NOMO-1 treated with dmso at 0.1 percent for 144 hours (cell line): ENCODE measurements at regions not wholly inside any gene's neighbourhood (a gene's known extent, or its start where the extent isn't known, plus 50 kb on each side); places are given as distances from the start of the nearest gene placed in this dataset.

Experiments used
- DNase-seq: peaks from one replicate; lab custom pipeline; 2025; ENCODE audit not compliant: unreplicated experiment; lab: John Stamatoyannopoulos, UW

- DNase-seq = no peak
Measured at GRCh38 chr13:34589581-34589980, 352.5 kb upstream of the NBEA start.

- no peak for DNase-seq
Measured at GRCh38 chr13:34591129-34591528, 350.9 kb upstream of the NBEA start.

- no peak for DNase-seq
Measured at GRCh38 chr13:34591900-34592529, 350.1 kb upstream of the NBEA start.

- DNase-seq = no peak
Measured at GRCh38 chr13:34593658-34594057, 348.4 kb upstream of the NBEA start.

- no peak for DNase-seq
Measured at GRCh38 chr13:34594507-34594906, 347.6 kb upstream of the NBEA start.

GRCh38 chr13:34608331-34608730 lies 333.7 kb upstream of the NBEA start:
- DNase-seq = no peak

- DNase-seq = no peak
Measured at GRCh38 chr13:34611671-34612070, 330.4 kb upstream of the NBEA start.

GRCh38 chr13:34617473-34618083 lies 324.5 kb upstream of the NBEA start:
- DNase-seq = no peak

GRCh38 chr13:34618654-34619053 lies 323.4 kb upstream of the NBEA start:
- no peak for DNase-seq

GRCh38 chr13:34619326-34619725 lies 322.7 kb upstream of the NBEA start:
- no peak for DNase-seq

- no peak for DNase-seq
Measured at GRCh38 chr13:34620074-34620850, 321.8 kb upstream of the NBEA start.

- no peak for DNase-seq
Measured at GRCh38 chr13:34620862-34621261, 321.2 kb upstream of the NBEA start.

- DNase-seq = no peak
Measured at GRCh38 chr13:34623331-34623730, 318.7 kb upstream of the NBEA start.

GRCh38 chr13:34627509-34628208 lies 314.4 kb upstream of the NBEA start:
- DNase-seq = no peak

GRCh38 chr13:34628209-34628682 lies 313.8 kb upstream of the NBEA start:
- DNase-seq = no peak

- no peak for DNase-seq
Measured at GRCh38 chr13:34634448-34634847, 307.6 kb upstream of the NBEA start.

GRCh38 chr13:34637138-34637537 lies 304.9 kb upstream of the NBEA start:
- no peak for DNase-seq

GRCh38 chr13:34637636-34638035 lies 304.4 kb upstream of the NBEA start:
- no peak for DNase-seq

- no peak for DNase-seq
Measured at GRCh38 chr13:34638897-34639296, 303.2 kb upstream of the NBEA start.

GRCh38 chr13:34640179-34640992 lies 301.7 kb upstream of the NBEA start:
- no peak for DNase-seq

GRCh38 chr13:34640993-34641330 lies 301.1 kb upstream of the NBEA start:
- DNase-seq = no peak
